Stimulated activated CD4-positive, alpha-beta T cell treated with anti-CD3 and anti-CD28 coated beads, TNF-alpha, amount 100 ng/mL, for 24 hours (primary cell): ENCODE measurements at regions not wholly inside any gene's neighbourhood (a gene's known extent, or its start where the extent isn't known, plus 50 kb on each side); places are given as distances from the start of the nearest gene placed in this dataset.
"Not testable (repeated sequence)": the region's sequence is repeated elsewhere in the genome, so short reads cannot be mapped to it uniquely, and the experiment has no call there.

Source experiments
- DNase-seq, 3 experiments: peaks; one replicate each; pipeline ENCODE4 v3.0.0-alpha.2; 2020; ENCODE audit warnings: low read depth in 3 of 3

- DNase-seq = no peak
Measured at GRCh38 chr20:23299673-23300050, 50.9 kb upstream of the NXT1 start.

- DNase-seq = no peak
Measured at GRCh38 chr20:23298926-23299672, 51.5 kb upstream of the NXT1 start.

DNA sequence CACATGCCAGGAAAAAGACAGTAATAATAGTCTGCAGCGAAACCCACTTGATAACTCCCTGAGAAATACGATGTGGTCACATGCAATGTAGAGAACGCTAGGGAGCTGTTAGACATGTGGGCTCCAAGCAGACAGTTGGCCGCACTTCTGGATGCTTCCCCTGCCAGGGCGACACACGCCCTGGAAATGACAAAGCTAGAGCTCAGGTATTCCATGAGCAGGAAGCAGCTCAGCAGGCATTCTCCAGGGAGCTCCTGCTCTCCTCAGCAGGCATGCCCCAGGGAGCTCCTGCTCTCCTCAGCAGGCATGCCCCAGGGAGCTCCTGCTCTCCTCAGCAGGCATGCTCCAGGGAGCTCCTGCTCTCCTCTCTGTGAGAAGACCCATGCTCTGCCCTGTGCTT is 52.4 kb upstream of the NXT1 start:
- DNase-seq = no peak

GRCh38 chr20:23296841-23297701 is 53.5 kb upstream of the NXT1 start:
- no peak for DNase-seq

DNA sequence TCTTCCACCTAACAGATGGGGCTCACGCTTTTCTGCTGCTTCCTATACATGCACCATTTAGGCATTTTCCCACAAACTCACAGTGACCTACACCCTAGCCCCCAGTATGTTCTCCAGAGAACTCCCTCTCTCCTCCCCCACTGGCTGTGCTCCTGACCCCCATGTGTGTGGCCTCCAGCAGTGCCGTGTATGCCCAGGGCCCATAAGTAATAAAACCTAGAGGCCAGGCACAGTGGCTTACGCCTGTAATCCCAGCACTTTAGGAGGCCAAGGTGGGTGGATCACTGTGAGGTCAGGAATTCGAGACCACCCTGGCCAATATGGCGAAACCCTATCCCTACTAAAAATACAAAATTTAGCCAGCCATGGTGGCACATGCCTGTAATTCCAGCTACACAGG is 54.7 kb upstream of the NXT1 start:
- DNase-seq = no peak

DNA sequence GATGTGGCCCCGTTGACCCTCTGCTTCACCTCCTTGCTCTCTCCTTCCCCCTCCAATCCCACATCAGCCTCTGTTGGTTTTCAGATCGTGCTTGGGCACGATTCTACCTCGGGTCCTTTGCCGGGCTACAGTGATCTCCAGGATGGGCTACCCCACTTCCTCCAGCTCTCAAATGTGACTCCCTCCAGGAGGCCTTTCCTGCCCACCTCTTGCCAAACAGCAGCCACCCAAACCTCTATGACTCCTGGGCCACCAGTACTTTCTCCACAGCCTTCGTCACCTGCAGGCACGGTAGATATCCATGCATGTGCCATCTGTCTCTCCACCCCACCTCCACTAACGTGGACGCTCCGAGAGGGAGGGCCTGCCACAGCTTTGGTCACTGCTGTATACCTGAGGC is 55.9 kb upstream of the NXT1 start:
- no peak for DNase-seq

GRCh38 chr20:23294166-23294565 is 56.4 kb upstream of the NXT1 start:
- no peak for DNase-seq

DNA sequence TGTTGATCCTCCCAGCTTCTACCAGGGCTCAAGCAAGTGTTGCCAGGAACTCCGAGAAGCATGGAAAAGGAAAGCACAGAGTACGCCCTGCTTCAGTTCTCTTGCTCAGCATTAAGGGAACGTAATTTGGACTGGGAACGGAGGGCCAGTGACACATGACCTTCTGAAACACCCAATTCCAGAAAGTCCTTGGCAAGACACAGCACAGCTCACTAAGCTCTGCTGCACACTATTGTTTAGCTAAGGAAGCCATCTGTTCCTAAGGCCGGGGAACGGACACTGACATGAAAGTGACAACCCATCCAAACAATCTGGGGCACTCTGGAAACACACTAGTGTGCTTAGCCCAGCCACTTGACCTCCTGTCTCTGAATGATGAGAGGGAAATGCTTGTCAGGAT is 56.9 kb upstream of the NXT1 start:
- no peak for DNase-seq

GRCh38 chr20:23292311-23292710 is 58.3 kb upstream of the NXT1 start:
- not testable (repeated sequence) for DNase-seq

GRCh38 chr20:23291575-23292240 is 58.9 kb upstream of the NXT1 start:
- no peak for DNase-seq

DNA sequence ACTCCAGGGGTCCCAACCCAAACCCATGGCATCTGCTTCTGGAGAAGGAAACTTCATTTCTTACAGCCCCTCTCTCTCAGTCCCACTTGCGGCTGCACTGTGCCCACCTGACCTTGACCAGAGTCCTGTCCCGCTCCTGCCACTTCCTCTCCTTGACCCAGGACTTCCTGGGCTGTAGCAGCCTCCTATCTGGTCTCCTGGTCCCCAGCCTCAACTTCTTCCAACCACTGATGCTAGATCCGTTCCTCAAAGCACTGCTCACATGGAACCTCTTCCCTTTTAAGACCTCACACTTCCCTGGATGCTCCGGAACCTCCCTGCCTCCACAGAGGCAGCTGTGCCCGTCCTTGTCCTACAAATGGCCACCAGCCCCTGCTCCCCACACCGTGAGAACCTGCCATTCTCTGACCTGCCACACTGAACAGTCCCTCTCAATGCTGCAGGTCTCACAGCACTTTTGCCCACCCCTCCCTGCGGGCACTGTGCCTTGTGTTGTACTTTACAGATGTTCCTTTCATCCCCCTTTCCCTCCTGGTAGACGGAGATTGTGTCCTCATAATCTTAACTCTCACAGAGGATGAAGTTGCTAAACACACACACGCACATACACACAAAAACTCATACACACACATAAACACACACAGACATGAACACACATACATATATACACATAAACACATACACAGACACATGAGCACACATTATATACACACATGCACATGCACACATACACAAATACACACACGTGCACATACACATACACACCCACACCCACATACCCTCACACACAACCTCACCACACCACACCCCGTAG is 59.6 kb upstream of the NXT1 start:
- no peak for DNase-seq

- no peak for DNase-seq
Measured at GRCh38 chr20:23289724-23290395, 60.7 kb upstream of the NXT1 start.

- no peak for DNase-seq
Measured at GRCh38 chr20:23289249-23289648, 61.3 kb upstream of the NXT1 start.

GRCh38 chr20:23287354-23288190 is 63.0 kb upstream of the NXT1 start:
- DNase-seq = no peak

DNA sequence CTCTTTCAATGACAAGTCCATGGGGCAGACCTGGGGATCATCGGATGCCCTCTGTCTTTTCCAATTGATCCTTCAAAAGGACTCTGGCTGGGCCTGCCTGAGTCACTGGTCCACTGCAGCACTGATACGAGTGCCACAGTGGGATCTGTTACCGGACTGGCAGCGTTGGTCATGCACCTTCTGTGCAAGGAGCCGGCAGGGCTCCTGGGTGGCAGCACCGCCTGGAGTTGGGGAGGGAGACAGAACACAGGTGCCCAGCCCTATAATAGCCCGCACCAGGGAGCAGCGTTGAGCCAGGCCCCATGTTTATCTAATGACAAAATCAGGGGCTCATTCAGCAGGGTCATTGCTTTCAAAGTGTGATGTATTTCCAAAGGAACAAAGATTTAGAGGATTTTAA is 64.2 kb upstream of the NXT1 start:
- no peak for DNase-seq

- no peak for DNase-seq
Measured at GRCh38 chr20:23285536-23285935, 65.1 kb upstream of the NXT1 start.

GRCh38 chr20:23284009-23284408 is 66.6 kb upstream of the NXT1 start:
- no peak for DNase-seq

GRCh38 chr20:23283096-23283850 is 67.3 kb upstream of the NXT1 start:
- no peak for DNase-seq

GRCh38 chr20:23282546-23282945 is 68.0 kb upstream of the NXT1 start:
- no peak for DNase-seq

- DNase-seq = no peak
Measured at GRCh38 chr20:23282111-23282510, 68.5 kb upstream of the NXT1 start.
